ENCODE measurements at regions not wholly inside any gene's neighbourhood (a gene's known extent, or its start where the extent isn't known, plus 50 kb on each side); places are given as distances from the start of the nearest gene placed in this dataset.

DNA sequence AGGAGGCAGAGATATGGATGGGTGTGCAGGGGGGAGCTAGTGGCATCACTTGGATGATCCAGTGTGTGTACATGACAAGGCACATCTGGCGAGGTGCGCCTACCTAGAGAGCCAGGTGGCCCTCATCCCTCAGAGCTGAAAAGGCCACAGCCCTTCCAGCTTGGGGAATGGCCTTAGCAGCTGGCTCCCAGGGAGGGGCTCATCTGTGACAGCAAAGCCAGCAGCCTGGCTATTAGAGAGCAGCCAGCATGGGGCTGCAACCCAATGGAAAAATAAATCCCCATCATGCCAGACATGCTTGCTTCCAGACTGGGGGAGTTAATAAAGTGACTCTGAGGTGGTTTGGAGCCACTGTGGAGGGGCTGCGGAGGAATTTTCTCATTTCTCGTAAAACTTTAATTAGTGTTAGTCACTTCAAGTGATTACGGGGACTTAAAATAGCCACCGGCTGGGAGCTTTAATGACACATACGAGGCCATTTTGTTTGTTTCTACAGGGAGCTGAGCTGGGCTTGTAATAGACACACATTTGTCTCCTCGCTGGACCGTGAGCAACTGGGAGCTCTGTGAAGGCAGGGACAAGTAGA lies 111.2 kb upstream of the ALX4 start:
- no peak overlapping the region for H3K4ac ChIP-seq (ENCODE audit: low read depth, low read length)
- Mint-ChIP-seq H3K4me1 (peaks cover under 1 to 6% of the 10 kb centered on the region in 2 experiments; a peak in 2 of 4 replicates), H3K27me3 (ENCODE audit: low read depth) (peaks cover 45% of the 10 kb centered on the region), H3K4me3 (no peak overlapping the region), H3K9me3 (no peaks in the 10 kb centered on the region; a peak in 1 of 5 replicates), H3K36me3 (ENCODE audit: insufficient read depth in 1 of 3, low read depth in 3 of 3) (no peaks in the 10 kb centered on the region), H3K27ac (no peak overlapping the region)
- no peak overlapping the region for H4K8ac ChIP-seq (replicated peaks; ENCODE audit: insufficient read length, low read depth, low read length)
- WGBS (ENCODE audit: extremely low coverage, insufficient read length, low lambda C conversion rate) = no CpG with 5 or more reads among the region's 9 CpGs
- H2BK120ac ChIP-seq (ENCODE audit: low read depth, low read length, poor library complexity, severe bottlenecking) = no peak overlapping the region
- no peak for DNase-seq
- H2BK12ac ChIP-seq (ENCODE audit: insufficient read length, low read depth, low read length) = no peak overlapping the region
- no peak overlapping the region for H3K14ac ChIP-seq (ENCODE audit: insufficient read depth, low read length)
- H4K5ac ChIP-seq (ENCODE audit: insufficient read length, low read depth, low read length) = no peak overlapping the region
- no peak overlapping the region for H2BK5ac ChIP-seq (ENCODE audit: insufficient read length, low read length)
- no peak overlapping the region for H2AK5ac ChIP-seq (ENCODE audit: insufficient read length, low read length)
- no peak overlapping the region for H3K4me2 ChIP-seq (ENCODE audit: insufficient read depth, insufficient read length, low read length)
- no peaks in the 10 kb centered on the region for H3K79me1 ChIP-seq (ENCODE audit: insufficient read depth, low read depth, low read length, poor library complexity, severe bottlenecking)
- no peak overlapping the region for H3T11ph ChIP-seq (ENCODE audit: low read length)
- H4K91ac ChIP-seq (ENCODE audit: insufficient read length, low read depth, low read length) = no peak overlapping the region
- H2AFZ ChIP-seq (ENCODE audit: low read length) = no peak overlapping the region
- no peaks in the 10 kb centered on the region for H3K79me2 ChIP-seq (ENCODE audit: insufficient read depth, low read length)
- H3K27me3 ChIP-seq (ENCODE audit: insufficient read depth, low read length) = no peaks in the 10 kb centered on the region
- H3K9me3 ChIP-seq (ENCODE audit: control insufficient read depth, low read depth, low read length) = no peaks in the 10 kb centered on the region
- H3K4me1 ChIP-seq (ENCODE audit: insufficient read depth, low read length) = no peaks in the 10 kb centered on the region
- H3K18ac ChIP-seq (ENCODE audit: insufficient read length, low read depth, low read length) = no peak overlapping the region
- no peak overlapping the region for H3K56ac ChIP-seq (ENCODE audit: insufficient read length, low read depth, low read length)
- no peak overlapping the region for H3K9ac ChIP-seq (ENCODE audit: extremely low read depth, insufficient read length, low read length)
- no peak overlapping the region for H3K23ac ChIP-seq (ENCODE audit: insufficient read length, low read depth, low read length)
- H2BK15ac ChIP-seq (ENCODE audit: low read depth, low read length) = no peak overlapping the region
- no peak overlapping the region for H2BK20ac ChIP-seq (ENCODE audit: low read depth, low read length, poor library complexity, severe bottlenecking)
- H3K27ac ChIP-seq (ENCODE audit: insufficient read length, low read depth, low read length) = no peak overlapping the region
- no peak for TF ChIP-seq CTCF (conservative IDR thresholded peaks at IDR 0.05)
- H4K20me1 ChIP-seq (ENCODE audit: control insufficient read depth, insufficient read depth, insufficient read length) = no peaks in the 10 kb centered on the region
- no peaks in the 10 kb centered on the region for H3K23me2 ChIP-seq (ENCODE audit: insufficient read length, low read depth, low read length, poor library complexity, severe bottlenecking)
